GM18526 (cell line): ENCODE measurements at regions not wholly inside any gene's neighbourhood (a gene's known extent, or its start where the extent isn't known, plus 50 kb on each side); places are given as distances from the start of the nearest gene placed in this dataset.

Experiments used
- POLR2A ChIP-seq: IDR thresholded peaks from 3 replicates; pipeline ENCODE4 v1.6.1; 2011; ENCODE audit not compliant: insufficient read length; ENCODE audit errors: extremely low read depth

DNA sequence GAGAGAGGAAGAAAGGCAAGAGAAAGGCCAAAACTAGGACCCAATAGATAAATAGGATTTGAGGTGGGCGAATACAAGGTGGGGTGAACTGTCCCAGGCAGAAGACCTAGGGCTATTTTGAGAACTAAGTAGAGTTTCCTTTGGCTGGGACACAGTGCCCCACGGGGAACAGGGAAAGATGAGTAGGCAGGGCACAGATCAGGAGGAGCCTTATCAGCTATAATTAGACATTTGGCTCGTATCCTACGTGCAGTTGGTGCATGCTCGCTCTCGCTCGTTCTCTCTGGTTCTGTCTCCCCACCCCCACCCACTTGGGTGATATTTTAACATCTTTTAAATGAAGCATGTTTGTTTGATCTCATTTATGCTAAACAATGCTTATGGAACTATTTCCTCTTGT, 235.0 kb upstream of the JUN start:
- no peak for TF ChIP-seq POLR2A

DNA sequence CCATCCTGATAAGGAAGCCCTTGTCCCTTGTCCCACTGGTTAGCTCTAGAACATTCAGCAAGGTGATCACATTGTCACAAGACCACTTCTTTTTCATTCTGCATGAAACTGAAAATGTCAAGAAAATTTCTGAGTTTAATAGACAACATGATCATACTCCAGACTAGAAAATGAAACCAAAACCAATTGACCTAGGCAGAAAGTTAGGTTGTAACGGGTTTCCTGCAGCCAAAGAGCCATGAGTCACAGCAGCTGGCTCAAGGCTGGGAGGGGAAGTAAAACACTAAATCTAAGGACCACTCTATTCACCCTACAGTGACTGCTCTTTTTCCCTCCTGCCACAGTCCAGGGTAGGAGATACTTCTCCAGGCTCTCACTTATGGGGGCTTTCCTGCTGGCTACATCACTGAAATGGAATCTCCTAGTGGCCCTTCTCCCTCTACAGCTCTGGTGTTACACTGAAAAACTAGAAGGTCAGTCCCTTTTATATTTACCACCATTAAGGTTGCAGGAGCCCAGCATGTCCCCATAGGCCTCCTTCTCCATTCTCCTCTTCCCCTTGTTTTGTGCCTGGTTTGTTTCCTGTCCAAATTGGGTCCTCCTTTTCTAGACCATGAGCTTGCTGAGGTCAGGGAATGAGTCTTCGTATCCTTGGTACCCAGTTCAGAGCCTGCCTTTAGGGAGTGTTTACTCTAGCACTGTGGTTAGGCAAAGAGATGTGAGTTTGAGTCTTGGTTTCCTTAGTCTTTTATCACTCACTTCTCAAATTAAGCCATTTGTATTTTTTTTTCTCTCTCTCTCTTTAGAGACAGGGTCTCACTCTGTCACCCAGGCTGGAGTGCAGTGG, 236.5 kb upstream of the JUN start:
- peak; percentile 47 for TF ChIP-seq POLR2A

DNA sequence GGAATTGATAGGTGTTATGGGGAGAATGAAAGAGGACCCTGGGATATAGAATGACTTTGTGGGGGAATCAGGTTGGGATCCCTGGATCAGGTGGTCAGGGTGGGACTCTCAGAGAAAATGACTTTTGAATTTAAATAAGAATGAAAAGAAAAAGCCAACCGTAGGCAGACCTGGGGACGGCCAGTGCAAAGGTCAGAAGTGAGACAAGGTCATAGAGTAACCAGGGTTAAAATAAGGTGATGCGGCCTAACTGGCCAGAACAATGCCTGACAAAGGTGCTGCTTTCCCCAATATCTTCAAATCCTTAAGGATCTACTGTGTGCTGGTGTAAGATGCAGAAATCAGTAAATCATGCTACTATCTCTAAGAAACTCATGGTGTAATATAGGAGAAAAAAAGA, 238.4 kb upstream of the JUN start:
- TF ChIP-seq POLR2A = no peak

GRCh38 chr1:59022799-59023198, 239.0 kb upstream of the JUN start:
- no peak for TF ChIP-seq POLR2A

DNA sequence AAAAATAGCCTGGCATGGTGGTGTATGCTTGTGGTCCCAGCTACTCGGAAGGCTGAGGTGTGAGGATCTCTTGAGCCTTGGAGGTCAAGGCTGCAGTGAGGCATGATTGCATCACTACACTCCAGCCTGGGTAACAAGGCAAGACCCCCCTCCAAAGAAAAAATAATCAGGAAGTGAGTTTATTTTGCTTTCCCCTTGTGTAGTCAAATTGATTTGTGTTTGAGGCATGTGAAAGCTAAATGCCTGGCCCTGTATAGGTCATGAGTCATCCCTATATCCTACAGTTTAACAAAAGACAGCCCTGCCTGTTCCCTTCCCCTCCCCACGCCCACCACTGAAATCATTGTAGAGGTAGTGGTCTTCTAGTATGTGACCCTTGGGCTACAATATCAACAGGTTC, 241.4 kb upstream of the JUN start:
- no peak for TF ChIP-seq POLR2A

DNA sequence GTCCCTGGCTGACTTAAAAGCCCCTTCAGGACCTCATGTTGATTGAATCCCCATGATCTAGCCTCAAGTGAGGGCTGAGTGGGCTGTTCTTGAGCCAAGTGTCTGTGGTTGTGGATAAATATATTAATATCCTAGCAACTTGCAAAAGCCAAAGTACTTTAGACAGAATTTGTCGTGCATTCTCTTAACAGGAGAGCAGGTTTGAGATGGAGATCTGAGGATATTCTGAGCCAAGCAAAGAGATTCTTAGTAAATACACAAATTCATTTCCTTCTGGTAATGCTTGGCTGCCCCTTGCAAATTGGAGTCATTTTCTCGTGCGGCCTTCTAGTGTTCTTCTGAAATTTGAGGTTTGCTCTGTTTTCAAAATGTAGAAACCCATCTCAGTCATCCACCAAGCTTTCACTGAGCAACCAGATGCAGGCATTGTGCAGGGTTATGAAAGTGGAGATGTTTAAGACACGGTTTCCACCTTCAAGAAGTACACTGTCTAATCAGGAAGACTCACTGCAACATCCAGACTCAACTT, 242.1 kb upstream of the JUN start:
- TF ChIP-seq POLR2A = no peak

DNA sequence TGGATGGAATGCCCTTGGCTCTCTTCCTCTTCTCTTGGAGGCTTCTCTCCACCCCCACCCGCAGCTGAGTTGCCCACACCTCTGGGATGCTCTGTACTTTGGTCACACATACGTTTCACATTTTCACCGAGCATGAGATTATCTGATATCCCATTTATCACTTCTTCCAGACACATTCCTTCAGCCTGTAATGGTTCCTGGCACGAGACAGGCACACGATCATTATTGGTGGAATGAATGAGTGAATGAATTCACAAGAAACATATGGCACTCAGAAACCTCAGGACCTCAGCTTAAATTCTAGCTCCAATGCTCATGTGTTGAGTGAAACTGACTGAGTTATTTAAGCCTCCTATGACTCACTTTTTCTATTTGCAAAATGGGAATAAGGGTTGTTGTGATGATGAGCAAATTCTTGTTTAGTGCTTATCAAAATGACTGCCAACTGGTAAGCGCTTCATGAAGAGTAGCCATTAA, 242.7 kb upstream of the JUN start:
- no peak for TF ChIP-seq POLR2A

- TF ChIP-seq POLR2A = no peak
Observed at GRCh38 chr1:59027177-59027576, 243.3 kb upstream of the JUN start.

- no peak for TF ChIP-seq POLR2A
Observed at GRCh38 chr1:59028048-59028447, 244.2 kb upstream of the JUN start.

GRCh38 chr1:59029411-59030167, 245.7 kb upstream of the JUN start:
- no peak for TF ChIP-seq POLR2A

GRCh38 chr1:59032228-59032627, 248.4 kb upstream of the JUN start:
- no peak for TF ChIP-seq POLR2A

GRCh38 chr1:59033761-59034160, 249.9 kb upstream of the JUN start:
- TF ChIP-seq POLR2A = no peak

- no peak for TF ChIP-seq POLR2A
Observed at GRCh38 chr1:59034925-59035324, 251.1 kb upstream of the JUN start.

DNA sequence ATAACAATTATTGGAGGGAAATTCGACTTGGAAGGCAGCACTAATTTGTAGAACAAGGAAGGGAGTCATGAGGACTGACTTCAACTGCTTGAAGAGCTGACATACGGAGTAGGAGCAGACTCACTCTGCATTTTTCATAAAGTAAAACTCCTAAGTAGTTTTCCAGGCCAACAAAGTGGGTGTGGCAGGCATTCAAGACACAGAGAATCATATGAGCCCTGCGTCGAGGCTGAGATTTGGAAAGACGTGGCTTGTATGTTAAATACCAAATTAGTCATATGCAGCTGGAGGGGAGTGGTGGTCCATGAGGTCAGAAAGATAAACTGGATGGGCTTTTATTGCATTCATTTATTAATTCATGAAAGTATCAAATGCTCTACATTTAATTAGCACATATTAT, 255.7 kb upstream of the JUN start:
- no peak for TF ChIP-seq POLR2A

DNA sequence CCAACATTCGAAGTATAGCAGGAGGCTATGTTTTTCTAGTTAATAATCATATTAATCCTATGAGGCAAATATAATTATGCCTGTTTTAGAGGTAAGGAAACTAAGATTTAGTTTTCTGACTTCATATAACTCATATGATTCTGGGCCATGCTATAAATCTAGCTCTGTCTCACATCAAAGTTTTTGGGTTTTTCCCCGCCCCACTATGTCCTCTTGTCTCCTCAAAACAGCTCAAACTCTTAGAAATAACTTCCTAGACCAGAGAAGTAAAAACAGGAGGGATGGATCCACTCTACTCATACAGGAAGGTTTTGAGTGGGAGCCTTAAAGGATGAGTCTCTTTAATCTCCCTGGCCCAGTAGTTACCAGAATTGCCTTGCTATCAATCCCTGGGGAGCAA, 256.4 kb upstream of the FGGY start:
- no peak for TF ChIP-seq POLR2A

DNA sequence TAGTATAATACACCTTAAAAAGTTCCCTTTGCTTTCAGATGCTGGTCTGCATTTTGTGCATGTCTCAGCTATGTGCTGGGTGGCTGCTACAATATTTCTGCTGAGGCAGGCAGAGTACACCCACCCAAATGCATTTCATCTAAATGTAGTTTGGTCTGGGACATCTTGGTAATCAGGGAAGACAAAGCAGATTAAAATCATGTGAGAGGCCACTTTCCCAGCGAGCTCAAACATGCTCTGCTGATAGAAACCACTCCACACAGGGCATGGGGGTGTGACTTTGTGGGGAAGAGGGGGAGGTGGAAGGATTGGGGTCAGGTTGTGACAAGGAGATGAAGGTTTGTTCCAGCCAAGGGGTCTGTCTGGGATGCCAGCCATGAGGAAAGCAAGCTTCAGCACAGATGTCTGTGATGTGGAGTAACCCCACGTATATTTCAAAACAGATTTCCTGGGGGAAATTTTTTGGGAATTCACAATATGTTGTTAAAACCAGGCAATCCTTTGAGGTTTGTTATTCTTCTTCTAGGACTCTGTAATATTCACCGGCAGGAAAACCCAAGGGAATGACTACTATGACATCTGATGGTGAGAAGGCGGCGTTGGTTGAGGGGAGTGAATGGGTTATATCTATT, 255.1 kb upstream of the FGGY start:
- TF ChIP-seq POLR2A = no peak
